HS-27A (cell line): ENCODE measurements at regions not wholly inside any gene's neighbourhood (a gene's known extent, or its start where the extent isn't known, plus 50 kb on each side); places are given as distances from the start of the nearest gene placed in this dataset.

Experiments
- DNase-seq: peaks from one replicate; pipeline ENCODE4 v3.0.0-alpha.2; 2012; ENCODE audit warnings: low read depth, missing footprints

DNA sequence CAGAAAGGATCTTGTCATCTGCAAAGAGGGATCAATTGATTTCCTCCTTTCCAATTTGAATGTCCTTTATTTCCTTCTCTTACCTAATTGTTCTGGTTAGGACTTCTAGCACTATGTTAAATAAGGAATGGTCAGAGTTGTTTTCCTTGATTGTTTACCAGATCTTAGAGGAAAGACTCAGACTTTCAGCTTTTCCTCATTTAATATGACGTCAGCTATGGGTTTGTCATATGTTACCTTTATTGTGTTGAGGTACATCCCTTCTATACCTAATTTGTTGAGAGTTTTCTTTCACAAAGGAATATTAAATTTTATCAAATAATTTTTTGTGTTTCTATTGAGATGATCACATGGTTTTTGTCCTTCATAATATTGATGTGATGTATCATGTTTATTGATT, 656.5 kb upstream of the GRAMD2B start:
- no peak for DNase-seq

DNA sequence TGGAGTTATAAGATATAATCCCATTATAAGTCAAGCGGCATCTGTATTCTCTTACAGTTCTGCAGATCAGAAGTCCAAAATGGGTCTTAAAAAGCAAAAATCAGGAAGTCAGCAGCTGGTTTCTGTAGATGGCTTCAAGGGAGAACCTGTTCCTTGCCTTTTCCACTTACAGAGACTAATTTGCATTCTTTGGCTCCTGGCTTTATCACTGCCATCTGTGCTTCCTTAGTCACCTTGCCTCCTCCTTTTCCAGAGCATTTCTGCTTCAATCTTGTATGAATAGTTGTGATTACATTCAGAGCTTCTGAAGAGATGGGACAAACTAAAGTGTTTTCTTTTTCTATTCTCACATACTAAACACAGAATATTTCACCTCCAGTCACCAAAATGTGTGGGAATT, 647.3 kb upstream of the GRAMD2B start:
- DNase-seq, result no peak

DNA sequence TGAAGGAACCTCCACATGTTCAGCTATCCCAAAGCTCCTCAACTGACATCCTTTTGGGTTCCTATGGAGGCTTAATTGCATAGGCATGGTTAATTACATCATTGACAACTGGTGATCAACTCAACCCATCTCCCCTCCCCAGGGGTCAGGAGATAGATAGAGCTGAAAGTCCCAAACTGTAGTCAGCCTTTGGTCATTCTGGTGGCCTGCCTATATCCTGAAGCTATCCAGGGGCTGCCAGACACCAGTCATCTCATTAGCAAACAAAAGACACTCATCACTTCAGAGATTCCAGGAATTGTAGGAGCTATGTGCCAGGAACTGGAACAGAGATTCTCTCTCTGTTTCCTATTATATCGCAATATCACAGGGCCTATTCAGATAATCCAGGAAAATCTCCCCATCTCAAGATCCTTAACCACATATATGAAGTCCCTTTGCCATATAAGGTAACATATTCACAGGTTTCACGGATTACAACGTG, 646.5 kb upstream of the GRAMD2B start:
- no peak for DNase-seq

DNA sequence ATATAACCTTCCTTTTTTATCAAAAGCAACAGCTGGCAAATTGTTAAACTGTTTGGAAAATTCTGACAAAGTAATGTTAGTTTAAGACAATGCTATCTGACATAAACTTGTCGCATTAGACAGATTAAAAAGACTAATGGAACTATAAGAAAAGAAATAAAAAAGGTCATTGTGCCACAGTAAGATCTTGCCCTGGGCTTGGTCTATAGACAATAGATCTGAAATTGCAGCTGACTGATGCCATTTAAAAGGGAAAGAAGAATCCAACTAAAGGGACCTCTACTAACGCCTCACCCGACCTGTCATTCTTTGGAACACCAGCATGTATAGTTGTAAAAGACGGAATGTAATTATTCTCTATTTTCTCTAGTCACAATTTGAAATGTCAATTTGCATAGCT, 644.4 kb upstream of the GRAMD2B start:
- no peak for DNase-seq

GRCh38 chr5:125785407-125785806, 637.8 kb upstream of the GRAMD2B start:
- DNase-seq, result no peak

GRCh38 chr5:125786021-125786420, 637.2 kb upstream of the GRAMD2B start:
- no peak for DNase-seq

DNA sequence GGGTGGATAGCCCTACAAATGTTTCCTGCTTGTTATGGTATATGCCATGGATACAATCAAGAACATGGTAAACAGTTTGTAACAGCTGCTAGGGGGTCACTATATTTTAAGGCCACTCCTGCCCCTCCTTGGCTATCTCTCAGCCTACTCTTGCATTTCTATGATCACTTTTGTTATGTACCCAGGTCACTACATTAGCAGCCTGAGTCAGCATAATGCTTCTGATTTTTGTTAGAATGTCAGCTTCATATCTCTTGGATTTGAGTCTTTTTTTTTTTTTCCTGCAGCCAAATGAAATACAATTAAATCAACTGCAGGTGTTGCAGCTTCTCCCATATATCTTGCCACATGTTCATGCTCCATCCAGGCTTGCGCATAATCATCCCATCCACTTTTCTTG, 629.7 kb upstream of the GRAMD2B start:
- no peak for DNase-seq

- DNase-seq, result no peak
These were observed 628.3 kb upstream of the GRAMD2B start for GRCh38 chr5:125794922-125795321.

DNA sequence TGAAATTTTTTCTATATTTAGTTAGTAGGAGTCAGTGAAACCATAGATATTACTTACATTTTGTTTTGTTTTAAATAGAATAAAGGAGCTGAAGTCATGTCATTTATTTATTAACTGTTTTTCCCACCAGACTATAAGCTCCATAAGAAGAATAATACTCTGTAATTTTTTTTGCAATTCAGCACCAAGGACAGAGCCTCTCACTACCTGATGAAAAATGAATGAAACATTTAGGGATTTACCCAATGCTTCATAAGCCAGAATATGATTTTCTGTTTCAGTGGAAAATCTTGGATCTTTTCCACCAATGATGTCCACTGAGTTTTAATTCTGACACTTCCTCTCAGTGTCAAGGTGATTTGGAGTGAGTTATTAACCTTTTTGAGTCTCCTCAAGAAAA, 624.9 kb upstream of the GRAMD2B start:
- DNase-seq, result no peak

DNA sequence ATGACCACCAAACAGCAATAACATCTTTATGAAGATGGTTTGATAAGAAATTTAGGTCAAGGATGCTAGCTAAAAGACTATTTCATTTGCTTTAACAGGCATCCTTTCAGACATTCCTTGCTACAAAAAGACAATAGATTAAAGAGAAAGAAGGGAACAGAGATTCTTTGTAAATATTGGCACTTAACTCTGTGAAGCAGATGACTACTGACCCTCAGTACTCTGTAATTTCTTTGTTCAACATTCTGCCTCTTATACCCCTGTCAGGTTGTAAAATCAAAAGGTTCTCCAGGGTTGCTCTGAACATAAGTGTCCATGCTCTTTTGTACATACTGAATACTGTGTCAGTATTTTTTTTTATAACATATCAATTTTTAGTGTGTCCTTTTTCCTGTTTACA, 610.6 kb upstream of the GRAMD2B start:
- no peak for DNase-seq

GRCh38 chr5:125813221-125813974, 609.8 kb upstream of the GRAMD2B start:
- no peak for DNase-seq

DNA sequence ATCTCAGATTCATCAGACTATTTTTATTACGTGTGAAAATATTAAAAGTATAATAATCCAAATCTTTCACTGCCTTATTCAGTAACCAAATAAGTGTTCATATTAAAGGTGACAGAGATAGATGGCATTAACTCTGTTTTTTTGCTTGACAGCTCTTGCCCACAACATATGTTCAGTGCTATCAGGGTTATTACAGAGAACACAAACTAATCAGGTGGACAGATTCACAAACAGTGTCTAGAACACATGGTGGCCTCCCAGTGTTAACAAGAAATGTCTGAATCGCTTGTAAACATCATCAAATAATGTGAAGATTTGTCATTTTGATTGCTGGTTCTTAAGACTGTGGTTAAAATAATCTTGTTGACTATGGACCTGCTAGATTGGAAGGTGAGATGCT, 609.1 kb upstream of the GRAMD2B start:
- DNase-seq, result no peak

DNA sequence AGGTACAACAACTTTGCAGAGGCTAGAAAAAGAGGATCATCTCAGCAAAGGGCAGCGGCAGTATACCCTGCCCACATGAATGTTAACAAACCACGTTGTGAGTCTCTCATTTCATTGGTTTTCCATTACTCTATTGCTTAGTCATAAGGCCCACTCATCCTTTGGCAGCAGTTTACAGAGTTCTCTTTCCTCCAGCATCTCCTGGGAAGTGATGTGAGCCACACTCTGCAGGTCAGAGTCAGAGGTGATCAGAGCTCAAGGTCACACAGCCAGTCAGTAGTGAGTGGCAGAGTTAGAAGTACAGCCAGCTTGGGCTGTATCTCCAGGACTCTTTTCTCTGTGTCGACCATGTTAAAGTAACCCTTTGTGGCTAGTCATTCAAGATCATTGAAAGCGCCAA, 599.6 kb upstream of the GRAMD2B start:
- DNase-seq, result no peak

- no peak for DNase-seq
These were observed 597.0 kb upstream of the GRAMD2B start for GRCh38 chr5:125826214-125826613.

DNA sequence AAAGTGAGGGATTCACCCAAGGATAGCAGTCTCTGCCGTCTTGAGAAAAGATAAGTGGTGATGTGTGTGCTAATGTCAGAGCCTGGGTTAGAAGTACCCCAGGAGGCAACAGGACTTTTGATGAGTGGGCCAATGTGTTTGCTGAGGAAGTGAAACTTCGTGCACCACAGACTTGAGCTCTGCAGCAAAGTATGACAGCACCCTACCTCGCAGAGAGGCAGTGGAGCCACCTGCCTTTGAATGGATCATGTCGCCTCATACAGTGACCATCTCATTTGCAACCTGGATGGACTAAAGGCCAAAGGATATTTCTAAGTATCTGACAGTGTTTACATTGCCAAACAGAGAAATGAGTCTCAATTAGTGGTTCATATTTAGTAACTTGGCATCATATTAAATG, 593.9 kb upstream of the GRAMD2B start:
- DNase-seq, result no peak

GRCh38 chr5:125833398-125833797, 589.8 kb upstream of the GRAMD2B start:
- no peak for DNase-seq

GRCh38 chr5:125834438-125835115, 588.6 kb upstream of the GRAMD2B start:
- DNase-seq, result no peak

DNA sequence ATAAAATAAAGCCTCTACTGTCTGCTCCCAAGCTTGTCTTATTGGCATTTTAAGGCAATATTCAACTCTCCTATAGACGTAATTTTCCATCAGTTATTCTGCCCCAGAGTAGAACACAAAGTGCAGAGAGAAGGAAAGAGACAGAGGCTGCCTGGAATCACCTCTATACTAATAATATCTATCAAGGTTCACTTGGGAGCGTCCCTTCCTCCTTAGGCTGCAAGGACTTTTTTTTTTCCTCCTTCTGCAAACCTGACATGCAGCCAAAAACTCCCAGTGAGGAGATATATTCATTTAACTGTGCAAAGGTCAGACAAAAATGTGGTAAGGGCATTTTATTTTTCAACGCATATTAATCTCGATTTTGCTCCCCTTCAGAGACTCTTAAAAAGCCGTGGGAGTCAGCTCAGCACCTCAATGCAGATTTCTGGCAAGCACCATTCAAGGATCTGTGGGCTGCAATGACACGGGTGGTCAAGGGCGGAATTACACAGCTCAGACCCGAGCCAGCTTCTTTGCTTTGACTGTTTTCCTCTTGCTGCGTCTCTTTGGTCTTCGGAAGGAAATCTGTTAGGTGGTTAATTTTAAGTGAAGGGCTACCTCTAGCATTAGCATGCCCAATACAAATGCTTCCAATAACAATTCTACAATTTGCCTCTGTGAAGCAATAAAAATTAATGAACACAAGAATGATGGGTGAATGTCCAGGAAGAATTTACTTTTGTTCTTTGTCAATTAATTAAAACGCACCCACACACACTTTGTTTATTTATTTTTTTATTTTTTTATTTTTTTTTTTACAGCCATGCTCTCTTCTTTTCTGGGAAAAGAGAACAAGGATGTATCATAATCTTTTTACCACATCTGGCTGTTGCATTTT, 587.7 kb upstream of the GRAMD2B start:
- DNase-seq, result no peak

GRCh38 chr5:125836256-125836655, 587.0 kb upstream of the GRAMD2B start:
- DNase-seq, result no peak

- no peak for DNase-seq
These were observed 585.3 kb upstream of the GRAMD2B start for GRCh38 chr5:125837866-125838265.

DNA sequence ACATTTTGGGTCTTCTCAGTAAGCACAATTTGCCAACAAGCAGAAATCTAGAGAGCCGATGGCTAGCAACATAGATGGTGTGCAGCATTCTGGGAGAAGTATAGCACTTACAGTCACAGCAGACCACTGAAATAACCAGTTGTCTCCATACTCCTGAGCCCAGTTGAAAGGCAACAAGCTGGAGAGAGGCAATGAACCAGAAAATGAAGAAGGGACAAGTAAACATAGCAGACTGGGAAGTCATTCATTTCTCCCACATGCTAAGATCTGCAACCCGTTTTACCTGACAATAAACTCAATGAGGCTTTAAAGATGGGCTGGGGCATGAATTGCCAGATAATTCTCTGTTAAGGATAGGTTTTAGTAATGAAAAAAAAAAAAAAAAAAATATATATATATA, 575.6 kb upstream of the GRAMD2B start:
- DNase-seq, result no peak

GRCh38 chr5:125848751-125849150, 574.5 kb upstream of the GRAMD2B start:
- no peak for DNase-seq

DNA sequence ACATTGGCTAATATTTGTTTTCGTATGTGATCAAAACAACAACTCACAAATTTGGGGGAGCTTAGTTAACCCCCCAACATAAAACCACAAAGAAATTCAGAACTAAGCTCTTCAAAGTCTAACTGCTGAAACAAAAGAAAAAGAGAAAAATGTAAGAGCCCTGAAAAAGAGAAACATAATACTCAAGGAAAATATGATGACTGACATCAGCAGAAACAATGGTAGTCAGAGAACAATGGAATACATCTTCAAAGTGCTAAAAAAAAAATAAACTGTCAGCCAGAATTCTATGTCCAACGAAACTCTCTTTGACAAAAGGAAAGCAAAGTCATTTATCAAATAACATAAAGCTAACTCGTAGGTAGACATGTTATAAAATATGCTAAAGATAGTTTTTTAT, 566.3 kb upstream of the GRAMD2B start:
- DNase-seq, result no peak
